ENCODE measurements at regions not wholly inside any gene's neighbourhood (a gene's known extent, or its start where the extent isn't known, plus 50 kb on each side); places are given as distances from the start of the nearest gene placed in this dataset.

- DNase-seq (ENCODE audit: low read depth): no peak
Measured at GRCh38 chr4:126435491-126435890, 1120.7 kb downstream of the FAT4 start.

GRCh38 chr4:126440297-126440696 lies 1125.5 kb downstream of the FAT4 start:
- no peak for DNase-seq (ENCODE audit: low read depth)

- DNase-seq (ENCODE audit: low read depth): no peak
Measured at GRCh38 chr4:126441173-126442035, 1126.6 kb downstream of the FAT4 start.

DNA sequence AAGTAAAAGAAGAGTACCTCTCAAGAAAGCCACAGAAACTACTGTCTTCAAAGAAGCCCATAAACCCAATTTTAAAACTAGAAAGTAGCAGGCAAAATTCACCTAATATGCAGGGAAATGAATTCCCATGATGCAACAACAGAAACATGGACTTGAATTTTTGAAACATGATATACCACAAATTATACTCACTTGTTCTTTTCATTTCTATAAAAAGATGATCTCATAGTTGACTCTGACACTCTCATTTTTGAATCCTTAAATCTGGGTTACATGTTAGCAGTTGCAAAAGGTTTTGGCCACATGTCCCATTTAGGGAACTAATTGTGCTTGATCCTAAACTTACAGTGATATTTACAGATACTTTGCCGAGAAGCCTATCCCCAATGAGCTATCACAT lies 1130.8 kb downstream of the FAT4 start:
- no peak for DNase-seq (ENCODE audit: low read depth)

DNA sequence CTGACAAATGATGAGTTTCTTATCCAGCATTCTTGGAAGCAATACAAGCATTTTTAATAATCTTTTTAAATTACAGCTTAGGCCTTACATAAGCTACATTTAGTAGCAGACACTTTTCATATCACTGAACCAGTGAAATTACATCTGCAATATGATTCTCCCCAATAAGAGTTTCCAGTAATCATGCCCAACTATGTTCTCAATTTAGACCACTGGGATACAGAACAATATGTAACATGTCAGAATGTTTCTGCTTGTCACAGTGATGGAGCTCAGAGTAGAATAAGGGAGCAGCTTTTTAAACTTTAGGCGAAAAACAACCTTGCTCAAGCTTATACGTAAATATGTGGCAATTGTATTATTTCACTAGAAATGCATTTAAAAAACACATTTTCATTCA lies 1132.2 kb downstream of the FAT4 start:
- no peak for DNase-seq (ENCODE audit: low read depth)

- no peak for DNase-seq (ENCODE audit: low read depth)
Measured at GRCh38 chr4:126448086-126448845, 1133.5 kb downstream of the FAT4 start.

GRCh38 chr4:126451237-126451873 lies 1136.6 kb downstream of the FAT4 start:
- no peak for DNase-seq (ENCODE audit: low read depth)

- no peak for DNase-seq (ENCODE audit: low read depth)
Measured at GRCh38 chr4:126455865-126456264, 1141.1 kb downstream of the FAT4 start.

- DNase-seq (ENCODE audit: low read depth): no peak
Measured at GRCh38 chr4:126458993-126459392, 1144.2 kb downstream of the FAT4 start.

GRCh38 chr4:126465341-126465740 lies 1150.6 kb downstream of the FAT4 start:
- DNase-seq (ENCODE audit: low read depth): no peak

DNA sequence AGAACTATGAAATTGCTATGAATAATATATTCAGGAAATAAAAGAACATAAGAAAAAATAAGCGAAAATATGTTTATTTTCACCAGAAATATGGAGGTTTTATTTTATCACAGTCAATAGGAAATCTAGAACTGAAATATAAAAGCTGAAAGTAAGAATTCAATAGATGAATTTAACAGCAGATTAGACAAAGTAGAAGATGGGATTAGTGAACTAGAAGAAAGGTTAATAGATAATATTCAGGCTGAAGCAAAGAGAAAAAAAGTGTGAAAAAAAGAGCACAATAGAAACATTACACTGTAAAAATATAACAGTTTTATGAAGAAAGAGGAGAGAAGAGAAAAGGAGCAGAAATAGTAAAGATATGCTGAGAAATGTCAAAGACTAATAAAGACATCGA lies 1152.1 kb downstream of the FAT4 start:
- no peak for DNase-seq (ENCODE audit: low read depth)

- no peak for DNase-seq (ENCODE audit: low read depth)
Measured at GRCh38 chr4:126468144-126468543, 1153.4 kb downstream of the FAT4 start.

DNA sequence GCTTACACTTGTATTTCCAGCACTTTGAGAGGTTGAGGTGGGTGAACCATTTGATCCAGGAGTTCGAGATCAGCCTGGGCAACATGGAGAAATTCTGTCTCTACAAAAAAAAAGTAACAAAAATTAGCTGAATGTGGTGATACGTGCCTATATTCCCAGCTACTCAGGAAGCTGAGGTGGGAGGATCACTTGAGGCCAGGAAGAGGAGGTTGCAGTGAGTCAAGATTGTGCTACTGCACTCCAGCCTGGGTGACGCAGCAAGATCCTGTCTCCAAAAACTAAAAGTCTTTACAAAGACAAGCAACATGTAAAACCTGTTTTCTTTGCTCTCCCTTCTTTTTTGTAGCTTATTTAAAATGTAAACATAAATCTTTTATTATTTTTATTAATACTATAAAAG lies 1156.1 kb downstream of the FAT4 start:
- no peak for DNase-seq (ENCODE audit: low read depth)

- DNase-seq (ENCODE audit: low read depth): no peak
Measured at GRCh38 chr4:126475730-126476129, 1157.0 kb upstream of the INTU start.

DNA sequence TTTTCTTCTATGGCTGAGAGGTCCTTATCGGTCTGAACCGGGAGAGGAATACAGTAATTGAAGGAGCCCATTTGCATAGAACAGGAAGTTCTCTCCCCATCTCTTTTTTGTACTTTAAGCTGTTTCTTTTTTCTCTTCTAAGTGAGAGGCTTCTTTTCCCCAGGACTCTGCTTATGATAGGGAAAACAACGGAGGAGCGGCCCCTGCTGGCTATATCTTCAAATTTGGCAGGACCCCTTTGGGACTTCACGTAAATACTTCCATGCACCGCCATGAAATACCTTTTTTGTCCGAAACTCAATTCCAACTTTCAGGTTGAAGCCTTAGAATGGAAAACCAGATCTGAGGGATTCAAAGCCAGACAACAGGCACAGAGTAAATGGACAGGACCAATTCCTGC lies 1153.0 kb upstream of the INTU start:
- no peak for DNase-seq (ENCODE audit: low read depth)

- DNase-seq (ENCODE audit: low read depth): no peak
Measured at GRCh38 chr4:126482311-126482710, 1150.4 kb upstream of the INTU start.

DNA sequence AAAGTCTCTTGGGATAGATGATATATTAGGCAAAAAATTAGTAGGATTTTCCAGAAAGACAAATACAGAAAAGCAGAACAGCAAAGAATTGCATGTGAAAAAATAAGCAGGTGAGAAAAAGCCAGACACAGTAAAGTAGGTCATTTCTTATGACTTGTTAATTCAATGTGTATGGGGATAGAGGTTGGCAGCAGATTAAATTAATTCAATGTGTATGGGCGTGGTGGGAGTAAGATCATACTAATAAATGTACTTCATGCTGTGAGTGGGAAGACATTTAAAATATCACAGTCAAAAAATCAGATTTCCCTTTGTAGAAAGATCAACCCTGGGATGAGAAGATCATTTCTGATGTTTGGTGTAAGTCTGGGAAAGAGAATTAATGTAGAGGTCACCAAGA lies 1146.4 kb upstream of the INTU start:
- no peak for DNase-seq (ENCODE audit: low read depth)

- DNase-seq (ENCODE audit: low read depth): no peak
Measured at GRCh38 chr4:126489826-126490463, 1142.8 kb upstream of the INTU start.

DNA sequence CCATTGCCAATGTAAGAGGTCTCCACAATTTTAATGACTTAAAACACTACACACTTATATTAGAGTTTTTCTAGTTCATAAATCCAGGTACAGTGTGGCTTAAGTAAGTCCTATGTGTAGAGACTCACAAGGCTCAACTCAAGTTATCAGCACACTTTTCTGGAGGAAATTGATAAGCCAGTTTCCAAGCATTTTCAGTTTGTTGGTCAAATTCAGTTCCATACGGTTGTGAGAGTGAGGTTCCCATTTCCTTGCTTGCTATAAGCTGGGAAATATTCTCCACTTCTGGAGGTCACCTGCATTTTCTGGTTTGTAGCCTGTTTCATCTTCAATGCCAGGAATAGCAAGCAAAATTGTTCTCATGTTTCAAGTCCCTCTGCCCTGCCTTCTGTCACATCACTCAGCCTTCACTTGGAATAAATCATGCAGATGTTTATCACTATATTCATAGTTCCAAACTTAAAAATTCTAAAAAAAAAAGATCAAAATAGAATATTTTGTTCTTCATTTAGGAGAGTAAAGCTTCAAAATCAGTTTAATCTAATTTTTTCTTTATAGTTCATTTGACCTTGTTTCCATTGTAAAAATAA lies 1137.5 kb upstream of the INTU start:
- DNase-seq (ENCODE audit: low read depth): no peak

GRCh38 chr4:126512979-126513378 lies 1119.8 kb upstream of the INTU start:
- no peak for DNase-seq (ENCODE audit: low read depth)

GRCh38 chr4:126513596-126513995 lies 1119.2 kb upstream of the INTU start:
- DNase-seq (ENCODE audit: low read depth): no peak

GRCh38 chr4:126520731-126521130 lies 1112.0 kb upstream of the INTU start:
- no peak for DNase-seq (ENCODE audit: low read depth)

All from activated T-cell treated with anti-CD3 and anti-CD28 coated beads for 24 hours (primary cell).